HL-60 (cell line): ENCODE measurements at regions not wholly inside any gene's neighbourhood (a gene's known extent, or its start where the extent isn't known, plus 50 kb on each side); places are given as distances from the start of the nearest gene placed in this dataset.

Source experiments
- DNase-seq, 2 experiments: peaks; one replicate each; pipeline ENCODE4 v3.0.0-alpha.2; 2010 to 2020; ENCODE audit warnings: low read depth in 1 of 2, low spot score in 1 of 2
- H3K27ac ChIP-seq: fragments of 250-450 bp; sonication (Bioruptor Pico); replicated peaks from 2 replicates; pipeline ENCODE4 v1.5.1; 2020; ENCODE audit warnings: mild to moderate bottlenecking, moderate library complexity
- H3K27me3 ChIP-seq: fragments of 250-450 bp; sonication (Bioruptor Pico); 2 replicates; pipeline ENCODE4 v1.5.1; 2021; ENCODE audit warnings: mild to moderate bottlenecking, moderate library complexity; ENCODE audit not compliant: insufficient read depth, poor library complexity, severe bottlenecking
- H3K4me3 ChIP-seq: replicated peaks from 2 replicates; pipeline ENCODE4 v1.5.1; 2011; ENCODE audit warnings: mild to moderate bottlenecking, control low read depth, low read length; ENCODE audit not compliant: insufficient read depth
- GABPA ChIP-seq: IDR thresholded peaks from 2 replicates; pipeline ENCODE4 v1.6.1; 2012; ENCODE audit warnings: low read depth
- POLR2AphosphoS5 ChIP-seq: IDR thresholded peaks from 2 replicates; pipeline ENCODE4 v1.6.1; 2012; ENCODE audit warnings: low read depth
- SPI1 ChIP-seq: IDR thresholded peaks from 2 replicates; pipeline ENCODE4 v1.6.1; 2012; ENCODE audit warnings: low read depth, mild to moderate bottlenecking, borderline replicate concordance
- TF ChIP-seq, protein P1 (sequence below): IDR thresholded peaks from 2 replicates; pipeline ENCODE4 v1.6.1; 2012; ENCODE audit warnings: low read depth; ENCODE audit not compliant: insufficient replicate concordance
- TF ChIP-seq, protein P2 (sequence below): IDR thresholded peaks from one replicate; pipeline ENCODE4 v1.5.1; 2011; ENCODE audit warnings: low read length, control low read depth, inconsistent platforms; ENCODE audit not compliant: insufficient read depth

DNA sequence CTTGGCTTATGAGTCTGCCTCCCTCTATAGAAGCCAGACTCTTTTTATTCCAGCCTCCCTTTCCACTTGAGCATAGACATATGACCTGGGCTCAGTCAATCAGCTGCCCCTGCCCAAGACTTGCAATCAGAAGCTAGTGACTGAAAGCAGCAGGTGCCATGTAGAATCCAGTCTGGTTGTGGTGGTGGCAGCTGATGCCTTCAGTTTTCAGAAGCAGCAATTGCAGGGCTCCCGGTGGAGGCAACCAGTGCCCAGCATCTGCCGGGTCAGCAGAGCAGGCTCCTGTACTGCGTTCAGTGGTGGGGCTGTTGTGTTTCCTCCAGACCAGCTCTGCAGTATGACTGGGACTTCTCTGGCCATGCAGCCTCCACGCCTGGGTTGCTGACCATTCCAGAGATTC, 53.9 kb upstream of the PALM2AKAP2 start:
- H3K27me3 ChIP-seq, result peaks cover 5% of the 10 kb centered on the region

DNA sequence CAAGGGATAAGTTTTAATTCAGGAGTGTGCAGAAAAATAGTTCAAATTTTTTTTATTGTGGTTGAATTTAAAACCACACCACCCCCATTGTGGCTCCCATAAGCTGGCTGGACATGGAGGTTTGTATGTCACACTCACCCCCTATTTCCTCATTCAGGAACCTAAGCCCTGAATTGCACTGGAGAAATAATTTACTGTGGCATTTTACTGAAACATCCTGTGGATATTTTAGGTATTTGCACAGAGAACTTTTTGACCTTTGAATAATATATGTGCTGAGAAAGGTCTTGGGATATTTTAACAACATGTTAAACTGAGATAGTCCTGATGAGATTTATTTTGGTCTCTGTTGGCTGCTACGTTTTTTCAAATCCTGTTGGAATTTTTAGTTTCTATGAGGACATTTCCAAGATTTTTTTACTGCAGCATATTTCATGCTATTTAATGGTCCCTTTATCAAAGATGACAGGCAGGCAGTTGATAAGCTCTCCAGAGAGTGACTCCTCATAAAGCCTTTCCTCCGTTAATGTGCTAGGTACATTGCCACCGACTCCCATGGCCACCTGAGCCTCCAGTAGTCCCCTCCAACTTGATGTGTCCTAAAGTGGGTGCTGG, 51.2 kb upstream of the PALM2AKAP2 start:
- H3K4me3 ChIP-seq, result no peak overlapping the region
- TF ChIP-seq, protein P1, sequence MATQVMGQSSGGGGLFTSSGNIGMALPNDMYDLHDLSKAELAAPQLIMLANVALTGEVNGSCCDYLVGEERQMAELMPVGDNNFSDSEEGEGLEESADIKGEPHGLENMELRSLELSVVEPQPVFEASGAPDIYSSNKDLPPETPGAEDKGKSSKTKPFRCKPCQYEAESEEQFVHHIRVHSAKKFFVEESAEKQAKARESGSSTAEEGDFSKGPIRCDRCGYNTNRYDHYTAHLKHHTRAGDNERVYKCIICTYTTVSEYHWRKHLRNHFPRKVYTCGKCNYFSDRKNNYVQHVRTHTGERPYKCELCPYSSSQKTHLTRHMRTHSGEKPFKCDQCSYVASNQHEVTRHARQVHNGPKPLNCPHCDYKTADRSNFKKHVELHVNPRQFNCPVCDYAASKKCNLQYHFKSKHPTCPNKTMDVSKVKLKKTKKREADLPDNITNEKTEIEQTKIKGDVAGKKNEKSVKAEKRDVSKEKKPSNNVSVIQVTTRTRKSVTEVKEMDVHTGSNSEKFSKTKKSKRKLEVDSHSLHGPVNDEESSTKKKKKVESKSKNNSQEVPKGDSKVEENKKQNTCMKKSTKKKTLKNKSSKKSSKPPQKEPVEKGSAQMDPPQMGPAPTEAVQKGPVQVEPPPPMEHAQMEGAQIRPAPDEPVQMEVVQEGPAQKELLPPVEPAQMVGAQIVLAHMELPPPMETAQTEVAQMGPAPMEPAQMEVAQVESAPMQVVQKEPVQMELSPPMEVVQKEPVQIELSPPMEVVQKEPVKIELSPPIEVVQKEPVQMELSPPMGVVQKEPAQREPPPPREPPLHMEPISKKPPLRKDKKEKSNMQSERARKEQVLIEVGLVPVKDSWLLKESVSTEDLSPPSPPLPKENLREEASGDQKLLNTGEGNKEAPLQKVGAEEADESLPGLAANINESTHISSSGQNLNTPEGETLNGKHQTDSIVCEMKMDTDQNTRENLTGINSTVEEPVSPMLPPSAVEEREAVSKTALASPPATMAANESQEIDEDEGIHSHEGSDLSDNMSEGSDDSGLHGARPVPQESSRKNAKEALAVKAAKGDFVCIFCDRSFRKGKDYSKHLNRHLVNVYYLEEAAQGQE, result no peak
- TF ChIP-seq POLR2AphosphoS5 (no peak), GABPA (no peak)
- peaks cover 5% of the 10 kb centered on the region for H3K27me3 ChIP-seq
- H3K27ac ChIP-seq, result no peak overlapping the region
- no peak for DNase-seq

More for the DNA sequence above, 53.9 kb upstream of the PALM2AKAP2 start:
- Histone ChIP-seq H3K4me3 (no peak overlapping the region), H3K27ac (no peak overlapping the region)
- TF ChIP-seq SPI1 (no peak), GABPA (no peak), POLR2AphosphoS5 (no peak)
- TF ChIP-seq, protein P1, result no peak
- TF ChIP-seq, protein P2, sequence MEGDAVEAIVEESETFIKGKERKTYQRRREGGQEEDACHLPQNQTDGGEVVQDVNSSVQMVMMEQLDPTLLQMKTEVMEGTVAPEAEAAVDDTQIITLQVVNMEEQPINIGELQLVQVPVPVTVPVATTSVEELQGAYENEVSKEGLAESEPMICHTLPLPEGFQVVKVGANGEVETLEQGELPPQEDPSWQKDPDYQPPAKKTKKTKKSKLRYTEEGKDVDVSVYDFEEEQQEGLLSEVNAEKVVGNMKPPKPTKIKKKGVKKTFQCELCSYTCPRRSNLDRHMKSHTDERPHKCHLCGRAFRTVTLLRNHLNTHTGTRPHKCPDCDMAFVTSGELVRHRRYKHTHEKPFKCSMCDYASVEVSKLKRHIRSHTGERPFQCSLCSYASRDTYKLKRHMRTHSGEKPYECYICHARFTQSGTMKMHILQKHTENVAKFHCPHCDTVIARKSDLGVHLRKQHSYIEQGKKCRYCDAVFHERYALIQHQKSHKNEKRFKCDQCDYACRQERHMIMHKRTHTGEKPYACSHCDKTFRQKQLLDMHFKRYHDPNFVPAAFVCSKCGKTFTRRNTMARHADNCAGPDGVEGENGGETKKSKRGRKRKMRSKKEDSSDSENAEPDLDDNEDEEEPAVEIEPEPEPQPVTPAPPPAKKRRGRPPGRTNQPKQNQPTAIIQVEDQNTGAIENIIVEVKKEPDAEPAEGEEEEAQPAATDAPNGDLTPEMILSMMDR, result no peak
- DNase-seq, result no peak

DNA sequence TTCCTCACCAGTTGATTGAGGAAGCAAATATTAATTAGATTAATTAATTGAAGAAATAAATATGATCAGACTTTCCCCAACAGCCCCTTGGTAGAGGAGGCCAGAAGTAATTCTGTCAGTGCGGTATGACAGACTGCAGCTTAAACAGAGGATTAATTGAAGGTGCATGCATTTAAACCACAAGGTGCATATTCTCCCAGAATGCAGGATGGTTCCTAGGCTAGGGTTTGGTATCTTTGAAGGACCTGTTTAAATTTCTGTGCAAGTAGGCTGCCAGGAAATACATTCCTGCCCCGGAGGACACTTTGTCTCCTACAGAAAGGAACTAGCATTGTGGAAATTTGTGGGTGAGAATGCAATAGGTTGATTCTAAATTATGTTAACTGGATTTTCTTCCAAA, 50.5 kb upstream of the PALM2AKAP2 start:
- H3K27me3 ChIP-seq, result peaks cover 5% of the 10 kb centered on the region

More for the DNA sequence above, 50.5 kb upstream of the PALM2AKAP2 start:
- TF ChIP-seq GABPA (no peak), SPI1 (no peak), POLR2AphosphoS5 (no peak)
- TF ChIP-seq, protein P2, result no peak
- TF ChIP-seq, protein P1, result no peak
- Histone ChIP-seq H3K27ac (no peak overlapping the region), H3K4me3 (no peak overlapping the region)
- no peak for DNase-seq
